Left renal cortex interstitium (tissue), 4 donors: ENCODE measurements at regions not wholly inside any gene's neighbourhood (a gene's known extent, or its start where the extent isn't known, plus 50 kb on each side); places are given as distances from the start of the nearest gene placed in this dataset.
A peak's percentile ranks its signal among the peaks of the same experiment; 100 is the strongest.
"Not testable (repeated sequence)": the region's sequence is repeated elsewhere in the genome, so short reads cannot be mapped to it uniquely, and the experiment has no call there.

ENCODE experiments used
- DNase-seq, 4 donors: peaks; one replicate each; pipeline ENCODE4 v3.0.0-alpha.2; 2013; ENCODE audit warnings: low read depth in 4 of 4, low spot score in 2 of 4, missing footprints in 1 of 4

DNA sequence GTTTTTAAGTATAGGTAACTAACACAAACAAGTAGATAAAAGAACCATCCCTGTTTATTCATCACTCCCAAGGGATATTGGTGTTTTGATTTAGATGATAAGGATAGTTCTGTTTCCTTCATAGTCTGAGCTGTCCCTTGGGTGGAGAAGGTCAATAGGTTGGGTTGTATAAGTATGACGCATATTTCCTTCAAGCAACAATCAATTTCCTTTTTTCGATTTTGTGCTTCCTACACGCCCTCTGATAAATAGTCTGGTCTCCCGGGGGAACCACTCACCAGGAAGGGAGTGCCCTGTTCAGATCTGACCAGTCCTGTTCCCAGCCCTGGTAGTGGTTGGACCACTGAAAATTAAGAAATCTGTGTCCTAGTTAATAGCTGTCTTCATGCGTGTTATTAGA, 378.8 kb upstream of the FAR2 start:
- no peak for DNase-seq

DNA sequence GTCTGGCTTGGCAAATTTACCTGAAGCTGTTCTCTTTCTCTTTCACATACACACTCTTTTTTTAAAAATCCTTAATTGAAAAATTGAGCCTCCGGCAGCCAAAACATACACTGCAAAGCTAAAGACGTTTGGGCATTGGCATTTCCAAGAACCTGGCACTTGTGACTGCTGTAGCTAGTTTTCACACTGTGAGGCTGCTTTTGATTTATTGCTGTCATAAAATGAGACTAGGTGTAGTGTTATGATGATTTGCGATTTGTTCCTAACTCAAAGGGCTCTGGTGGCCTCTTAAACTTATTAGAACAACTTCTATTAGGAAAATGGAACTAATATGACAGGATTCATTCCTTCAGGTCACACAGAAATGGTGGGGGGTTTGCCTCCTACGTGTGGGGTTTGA, 377.1 kb upstream of the FAR2 start:
- DNase-seq: no peak

DNA sequence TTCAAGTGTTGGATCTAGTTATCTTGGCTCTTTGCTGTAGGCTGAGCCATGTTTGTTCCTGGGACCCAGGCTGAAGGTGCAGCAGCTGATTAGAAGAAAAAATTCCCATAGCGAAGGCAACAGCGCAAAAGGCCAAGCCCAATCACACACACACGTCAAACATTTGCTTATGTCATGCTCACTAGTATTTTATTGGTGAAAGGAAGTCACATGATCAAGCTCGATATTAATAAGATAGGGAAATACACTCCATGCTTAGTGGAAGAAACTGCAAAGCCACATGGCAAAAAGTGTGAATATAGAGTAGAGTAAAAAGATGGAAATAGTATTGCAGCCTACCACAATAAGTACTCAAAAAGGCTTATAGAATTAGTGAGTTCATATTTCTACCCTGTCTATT, 373.5 kb upstream of the FAR2 start:
- DNase-seq: no peak

DNA sequence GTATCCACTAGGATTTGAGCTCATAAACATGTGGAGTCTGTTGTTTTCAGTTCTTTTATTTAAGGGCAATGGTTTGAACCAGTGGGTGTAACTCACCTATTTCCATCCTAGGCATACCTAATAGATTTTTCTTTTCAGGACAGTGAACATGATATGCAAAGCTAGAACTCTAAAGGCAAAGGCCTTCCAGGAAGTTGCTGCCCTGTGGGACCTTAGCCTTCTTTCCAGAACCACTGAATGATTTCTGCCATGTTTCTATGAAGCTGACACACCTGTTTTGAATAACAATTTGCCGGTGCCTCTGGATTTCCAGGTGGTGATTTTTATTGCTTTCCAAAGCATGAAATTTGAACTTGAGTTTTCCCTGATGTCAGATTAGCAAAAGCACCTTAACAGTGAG, 372.9 kb upstream of the FAR2 start:
- DNase-seq: peak in 1 of 4 donors; percentile 11

DNA sequence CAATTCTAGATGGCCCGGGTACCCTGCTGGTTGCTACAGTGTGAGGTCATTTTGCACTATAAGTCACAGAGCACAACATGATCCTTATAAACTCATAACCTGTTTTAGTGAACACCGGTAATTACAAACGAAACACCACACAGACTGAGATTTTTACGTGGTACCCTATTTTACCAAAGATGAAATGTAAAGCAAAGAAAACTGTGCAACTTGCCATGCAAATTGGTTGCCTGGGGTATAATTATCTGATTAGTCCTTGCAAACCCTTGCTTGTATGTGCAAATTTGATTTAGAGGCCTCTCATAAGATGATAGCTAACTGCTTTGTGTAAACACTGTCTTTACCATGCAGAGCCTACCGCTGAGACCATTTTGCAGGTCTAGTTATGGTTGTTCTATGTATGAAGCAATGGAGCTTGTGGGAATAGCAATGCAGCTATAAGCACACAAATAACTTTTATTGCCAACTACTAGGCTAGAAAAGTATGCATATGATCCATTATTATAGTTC, 372.1 kb upstream of the FAR2 start:
- no peak for DNase-seq

DNA sequence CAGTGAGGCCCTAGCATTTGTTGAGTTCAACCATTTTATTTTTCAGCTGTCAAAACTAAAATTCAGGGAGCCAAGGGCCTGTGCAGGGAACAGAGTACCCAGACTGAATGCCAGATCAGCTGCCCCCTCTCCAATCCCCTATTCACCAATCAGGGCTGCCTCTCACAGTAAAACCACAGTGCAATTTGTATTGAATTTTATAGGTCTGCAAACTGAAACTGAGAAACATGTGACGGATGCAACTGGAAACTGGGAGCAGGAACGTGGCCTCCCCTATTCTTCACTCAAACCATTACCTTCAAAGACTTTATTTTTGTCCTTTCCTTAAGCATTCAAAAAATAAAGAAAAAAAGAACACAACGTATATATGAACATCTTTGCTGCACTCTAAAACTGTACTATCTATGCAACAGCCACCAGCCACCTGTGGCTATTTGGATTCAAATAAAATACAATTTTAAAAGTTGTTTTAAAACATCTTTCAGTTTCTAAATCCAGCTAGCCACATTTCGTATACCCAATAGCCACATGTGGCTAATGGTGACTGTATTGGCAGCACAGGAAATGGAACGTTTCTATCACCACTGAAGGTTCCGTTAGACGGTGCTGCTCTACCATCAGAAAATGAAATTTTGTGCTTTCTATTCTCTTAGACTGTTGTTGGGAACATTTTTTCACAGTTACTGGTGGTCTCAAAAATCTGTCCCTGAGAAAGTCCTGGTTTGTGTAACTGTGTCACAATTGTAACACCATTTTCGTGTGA, 371.3 kb upstream of the FAR2 start:
- DNase-seq: no peak

DNA sequence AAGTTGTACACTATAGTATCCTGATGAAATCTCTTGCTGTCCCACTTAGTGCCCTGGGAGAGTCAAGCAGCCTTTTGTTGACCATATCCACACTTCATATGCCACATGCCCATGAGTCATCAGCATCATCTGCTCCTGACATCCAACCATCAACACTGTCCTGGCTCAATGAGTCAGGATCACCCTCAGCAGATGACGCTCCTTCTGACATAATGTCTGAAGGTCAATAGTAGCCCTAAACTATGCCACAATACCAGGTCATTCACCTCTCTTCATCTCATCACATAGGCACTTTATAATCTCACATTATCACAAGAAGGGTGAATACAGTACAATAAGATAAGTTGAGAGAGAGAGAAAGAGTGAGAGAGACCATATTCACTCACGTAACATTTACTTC, 369.0 kb upstream of the FAR2 start:
- no peak for DNase-seq

DNA sequence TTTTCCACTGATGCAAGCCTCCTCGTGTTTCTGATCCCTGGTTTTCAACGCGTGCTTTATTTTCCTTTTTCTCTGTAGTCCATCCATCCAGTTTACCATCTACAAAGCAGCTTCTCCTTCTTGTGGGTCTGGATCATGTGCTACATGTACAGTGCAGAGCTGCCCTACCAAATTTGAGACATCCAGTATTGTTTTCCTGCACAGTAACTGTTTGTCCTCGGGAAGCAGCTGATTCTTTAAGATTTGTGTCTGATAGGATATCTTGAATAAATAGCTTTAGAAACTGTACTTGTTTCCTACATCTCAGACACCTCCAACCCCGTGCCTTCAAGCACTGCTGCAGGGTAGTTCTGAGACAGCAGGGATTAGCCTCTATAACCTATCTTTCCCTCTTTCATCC, 368.1 kb upstream of the FAR2 start:
- DNase-seq: no peak

DNA sequence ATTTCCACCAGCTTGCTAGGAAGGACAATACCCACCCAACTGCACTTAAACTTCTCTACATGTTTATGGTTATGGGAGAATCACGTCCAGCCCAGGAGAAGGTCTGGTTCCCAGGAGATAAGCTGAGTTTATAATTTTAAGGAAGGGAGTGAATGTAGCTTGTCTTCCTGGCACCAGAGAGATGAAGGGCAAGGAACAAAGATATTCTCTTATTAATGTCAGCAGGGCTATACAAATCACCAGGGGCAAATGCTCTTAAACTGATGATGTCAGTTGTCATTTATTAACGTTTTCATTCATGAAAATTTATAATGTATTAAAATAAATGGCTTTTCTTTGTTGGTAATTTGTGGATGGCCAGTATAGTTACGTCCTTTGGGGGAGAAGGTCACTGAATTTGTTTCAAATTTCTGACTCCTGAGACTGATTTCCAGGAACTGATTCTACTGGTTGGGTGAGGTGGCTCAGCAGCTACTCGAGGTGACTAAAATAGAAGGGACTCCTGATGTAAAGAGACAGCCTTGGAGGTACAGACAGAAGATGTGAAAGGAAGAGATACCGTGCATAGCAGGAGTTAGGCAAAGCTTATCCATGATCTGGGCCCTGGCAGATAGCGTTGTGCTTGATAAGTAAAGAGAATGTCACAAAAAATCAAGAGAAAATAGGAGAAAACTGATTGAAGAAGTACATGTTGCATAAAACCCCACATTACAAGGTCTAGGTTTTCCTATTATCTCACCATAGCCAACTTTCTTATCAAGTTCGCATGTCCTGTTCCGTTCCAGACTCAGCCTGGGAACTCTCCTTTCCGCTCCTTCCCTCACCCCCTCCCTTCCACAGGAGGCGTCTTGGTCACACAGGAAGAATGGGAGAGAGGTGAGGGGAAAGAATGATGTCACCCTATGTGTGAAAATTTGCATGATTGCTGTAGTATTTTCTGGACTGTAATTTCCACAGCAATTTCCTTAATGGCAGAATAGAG, 367.1 kb upstream of the FAR2 start:
- DNase-seq: no peak

DNA sequence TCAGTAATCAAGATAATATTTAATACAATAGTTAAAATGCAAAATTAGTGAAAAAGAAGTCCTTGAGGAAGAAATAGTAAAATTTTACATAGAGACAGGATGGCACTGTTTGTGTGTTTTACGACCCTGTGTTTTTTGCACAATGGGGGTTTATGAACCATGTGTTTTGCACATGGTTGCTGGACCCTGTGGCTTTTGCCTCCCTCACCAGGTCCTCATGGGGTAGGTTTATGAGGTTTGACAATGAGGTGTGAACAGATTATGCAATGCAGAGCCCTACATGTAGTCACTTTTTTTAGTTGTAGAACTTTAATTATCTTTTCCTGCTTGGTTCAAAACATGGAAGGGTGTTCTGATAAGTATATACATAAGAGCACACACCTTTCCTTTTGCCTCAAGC, 366.3 kb upstream of the FAR2 start:
- no peak for DNase-seq

DNA sequence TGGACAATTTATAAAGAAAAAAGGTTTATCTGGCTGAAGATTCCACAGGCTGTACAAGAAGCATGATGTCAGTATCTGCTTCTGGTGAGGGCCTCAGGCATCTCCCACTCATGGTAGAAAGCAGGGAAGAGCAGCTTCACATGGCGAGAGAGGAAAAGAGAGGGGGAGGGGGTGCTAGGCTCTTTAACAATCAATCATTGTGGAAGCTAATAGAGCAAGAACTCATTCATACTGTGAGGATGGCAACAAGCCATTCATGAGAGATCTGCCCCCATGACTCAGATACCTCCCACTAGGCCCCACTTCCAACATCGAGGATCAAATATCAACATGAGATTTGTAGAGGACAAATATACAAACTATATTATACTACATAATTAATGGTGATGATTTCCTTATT, 361.9 kb upstream of the FAR2 start:
- DNase-seq: no peak

DNA sequence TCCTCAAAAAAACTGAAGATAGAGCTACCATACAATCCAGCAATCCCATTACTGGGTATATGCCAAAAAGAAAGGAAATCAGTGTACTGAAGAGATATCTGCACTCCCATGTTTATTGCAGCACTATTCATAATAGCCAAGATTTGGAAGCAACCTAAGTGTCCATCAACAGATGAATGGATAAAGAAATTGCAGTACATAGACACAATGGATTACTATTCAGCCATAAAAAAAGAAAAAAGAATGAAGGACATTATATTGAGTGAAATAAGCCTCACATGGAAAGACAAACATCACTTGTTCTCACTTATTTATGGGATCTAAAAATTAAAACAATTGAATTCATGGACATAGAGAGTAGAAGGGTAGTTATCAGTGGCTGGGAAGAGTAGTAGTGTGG, 360.8 kb upstream of the FAR2 start:
- not testable (repeated sequence) for DNase-seq

DNA sequence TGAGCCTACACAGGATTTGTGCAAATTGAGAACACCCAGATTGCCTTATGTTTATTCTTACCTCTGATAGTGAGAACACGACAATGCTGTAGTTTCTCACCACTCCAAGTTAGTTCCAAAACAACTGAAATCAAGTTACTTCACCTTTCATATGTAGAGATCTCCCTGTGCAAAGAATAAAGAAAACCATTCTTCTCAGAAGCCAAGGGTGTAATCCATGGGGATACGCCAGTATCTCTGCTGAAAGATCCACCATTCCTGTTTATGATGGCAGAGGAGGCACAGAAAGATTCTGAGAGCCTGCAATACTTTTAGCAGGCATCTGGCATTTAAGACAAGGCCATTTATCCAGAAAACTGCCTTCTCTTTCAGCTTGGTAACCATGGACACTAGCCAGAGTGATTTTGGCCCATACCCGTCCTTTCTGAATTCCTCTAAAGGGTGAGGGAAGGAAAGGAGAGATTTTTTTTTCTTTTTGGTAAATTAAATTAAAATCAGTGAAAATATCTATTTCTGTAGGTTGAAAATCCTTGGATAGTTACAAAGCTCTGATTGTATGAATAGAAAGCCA, 355.4 kb upstream of the FAR2 start:
- no peak for DNase-seq

DNA sequence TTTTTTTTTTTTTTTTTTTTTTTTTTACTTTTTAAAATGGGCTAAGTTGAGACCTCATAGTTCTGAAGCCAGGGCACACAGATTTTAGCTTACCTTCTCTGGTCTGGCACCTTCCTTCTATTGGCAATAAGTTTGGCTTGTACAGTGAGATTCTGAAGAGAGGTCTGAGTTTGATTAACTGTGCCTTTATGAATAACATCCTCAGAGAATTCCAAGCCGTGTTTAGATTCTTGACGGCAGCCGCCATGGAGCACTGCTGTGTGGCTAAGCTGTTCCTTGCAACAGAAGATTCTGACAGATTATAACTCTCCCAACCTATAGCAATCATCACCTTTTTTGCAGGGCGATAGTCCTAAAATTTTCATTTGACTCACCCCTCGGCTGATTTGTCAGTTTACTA, 354.9 kb upstream of the FAR2 start:
- no peak for DNase-seq

DNA sequence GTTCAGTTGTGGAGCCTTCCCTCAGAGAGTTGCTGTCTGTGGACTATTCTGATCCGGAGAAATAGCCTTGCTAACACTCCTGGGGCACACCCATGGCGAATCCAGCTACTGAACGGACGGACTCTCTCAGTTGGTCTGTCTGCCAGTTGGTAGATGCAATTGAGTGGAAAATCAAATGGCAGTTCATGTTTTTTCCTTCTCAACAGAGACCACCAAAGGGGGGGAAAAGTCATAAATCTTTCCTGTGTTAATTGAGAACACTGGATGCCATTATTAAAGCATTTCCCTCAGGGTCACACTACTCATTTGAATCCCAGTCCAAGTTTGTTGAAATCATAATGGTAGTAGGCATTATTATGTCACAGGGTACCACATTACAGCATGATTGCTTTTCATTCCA, 354.3 kb upstream of the FAR2 start:
- DNase-seq: no peak

DNA sequence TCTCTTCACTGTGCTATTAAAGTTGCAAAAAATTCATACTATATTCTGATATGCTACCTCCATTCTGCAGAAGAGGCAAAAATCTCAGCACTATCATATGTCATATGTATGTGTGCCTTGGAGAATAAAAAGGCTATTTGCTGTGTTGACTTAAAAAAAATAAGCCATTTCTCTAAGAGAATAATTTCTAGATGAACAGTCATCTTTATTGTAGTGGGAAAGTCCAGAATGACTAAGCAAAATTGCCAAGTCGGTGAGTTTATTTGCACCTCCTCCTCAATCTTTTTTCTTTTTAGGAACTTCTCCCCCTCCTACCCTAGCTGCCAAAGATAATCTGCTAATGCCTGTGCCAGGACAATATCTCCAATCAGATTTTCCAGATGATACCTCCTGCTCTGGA, 353.8 kb upstream of the FAR2 start:
- DNase-seq: no peak

DNA sequence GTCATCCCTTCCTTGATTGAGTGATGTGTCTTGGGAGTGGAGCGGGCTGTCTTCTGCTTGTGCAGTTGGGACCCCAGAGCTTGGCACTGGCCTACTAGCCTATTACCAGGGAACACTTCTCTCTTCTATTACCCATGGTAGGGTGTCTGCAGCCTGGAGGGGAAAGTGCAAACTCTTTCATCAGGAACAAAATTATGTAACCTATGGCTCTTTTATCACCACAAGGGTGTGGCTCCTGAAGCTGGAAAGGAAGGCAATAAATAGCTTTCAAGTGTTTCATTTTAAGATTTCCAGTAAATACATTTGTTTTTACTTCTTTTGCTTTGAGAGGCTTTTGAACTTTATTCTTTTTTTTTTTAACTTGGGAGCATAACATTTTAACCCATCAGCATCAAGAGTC, 349.7 kb upstream of the FAR2 start:
- no peak for DNase-seq

DNA sequence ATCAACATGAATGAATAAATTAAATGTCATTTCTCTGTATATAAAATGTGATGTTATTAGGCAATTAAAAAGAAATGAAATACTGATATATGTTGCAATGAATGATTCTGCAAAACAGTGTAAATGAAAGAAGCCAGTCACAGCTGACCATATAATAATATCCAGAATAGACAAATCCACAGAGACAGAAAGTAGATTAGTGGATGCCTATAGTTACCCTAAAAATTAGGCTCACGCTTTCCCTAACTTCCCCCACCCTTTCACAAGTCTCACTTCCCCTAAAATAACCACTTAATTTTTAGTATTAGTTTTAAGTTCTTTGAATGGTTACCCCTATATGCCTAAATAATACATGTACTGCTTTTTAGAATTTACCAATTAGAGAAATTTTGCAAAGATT, 348.9 kb upstream of the FAR2 start:
- no peak for DNase-seq

DNA sequence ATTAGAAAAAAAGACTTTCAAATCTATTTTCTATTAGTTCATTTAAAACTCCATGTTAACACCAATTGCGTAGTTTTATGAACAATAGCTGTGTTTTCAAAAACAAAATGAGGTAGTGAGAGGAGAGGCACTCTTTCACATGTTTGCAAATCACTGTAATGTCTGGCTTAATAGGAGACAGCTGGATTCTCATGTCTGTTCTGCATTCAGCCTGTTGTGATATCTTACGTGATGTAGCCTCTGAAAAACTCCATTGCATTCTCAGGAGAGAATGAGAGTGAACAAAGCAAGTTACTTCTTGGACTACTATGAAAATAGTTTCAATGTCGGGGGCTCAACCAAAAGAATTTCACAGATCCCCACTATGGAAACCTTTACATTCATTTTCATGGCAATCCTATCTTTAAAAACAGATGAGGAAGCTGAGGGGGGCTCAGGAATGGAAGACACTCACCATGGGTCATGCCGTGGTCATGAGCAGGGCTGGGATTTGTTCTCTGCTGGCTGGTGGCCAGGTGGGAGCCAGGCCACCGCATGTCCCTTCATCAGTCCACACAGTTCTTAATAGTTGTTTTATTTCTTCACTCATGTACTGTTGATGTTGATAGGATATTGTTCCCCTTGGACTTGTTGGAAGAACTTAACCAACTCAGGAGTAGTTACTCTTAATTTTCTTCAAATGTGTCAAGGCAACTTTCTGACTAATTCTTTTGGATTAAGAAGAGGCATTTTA, 346.2 kb upstream of the FAR2 start:
- DNase-seq: no peak

DNA sequence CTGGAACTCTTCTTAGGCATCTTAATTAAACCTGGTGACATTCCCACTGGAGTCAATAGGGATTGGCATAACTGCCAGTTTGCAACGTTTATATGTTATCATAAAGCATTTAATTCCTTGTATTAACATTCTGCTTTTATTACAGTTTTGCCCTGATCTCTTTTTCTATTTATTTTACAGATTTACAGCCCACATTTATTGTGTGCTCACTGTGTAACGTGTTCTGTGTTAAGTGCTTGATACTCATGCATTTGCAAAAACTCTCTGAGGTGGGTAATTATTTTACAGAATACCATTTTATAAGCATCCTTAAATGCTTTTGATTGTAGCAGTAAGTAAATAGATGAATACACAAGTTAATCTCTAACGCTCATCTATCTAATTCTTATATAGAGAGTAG, 341.5 kb upstream of the FAR2 start:
- no peak for DNase-seq

DNA sequence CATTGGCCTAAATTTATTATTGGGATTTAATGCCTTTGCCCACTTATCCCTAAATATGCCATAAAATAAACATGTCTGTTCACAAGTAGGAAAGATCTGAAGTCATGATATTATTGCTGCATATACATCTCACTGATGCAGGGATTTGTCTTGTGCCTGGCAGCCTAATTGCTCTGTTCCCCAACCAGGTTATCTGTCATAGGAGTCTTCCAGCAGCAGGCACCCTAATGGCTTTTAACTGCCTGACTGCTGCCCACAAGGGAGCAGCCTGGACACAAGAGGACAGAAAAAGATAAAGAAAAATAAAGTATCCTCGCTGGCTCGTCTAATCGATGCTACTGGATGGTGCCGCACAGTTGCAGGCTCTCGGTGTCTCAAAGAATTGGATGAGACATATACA, 337.6 kb upstream of the FAR2 start:
- no peak for DNase-seq
